ENCODE measurements at regions not wholly inside any gene's neighbourhood (a gene's known extent, or its start where the extent isn't known, plus 50 kb on each side); places are given as distances from the start of the nearest gene placed in this dataset.

- DNase-seq (ENCODE audit: low read depth), result no peak
Observed at GRCh38 chr4:67234296-67234695, 311.0 kb downstream of the CENPC start.

GRCh38 chr4:67229148-67229547, 316.2 kb downstream of the CENPC start:
- no peak for DNase-seq (ENCODE audit: low read depth)

- no peak for DNase-seq (ENCODE audit: low read depth)
Observed at GRCh38 chr4:67220861-67221260, 324.4 kb downstream of the CENPC start.

DNA sequence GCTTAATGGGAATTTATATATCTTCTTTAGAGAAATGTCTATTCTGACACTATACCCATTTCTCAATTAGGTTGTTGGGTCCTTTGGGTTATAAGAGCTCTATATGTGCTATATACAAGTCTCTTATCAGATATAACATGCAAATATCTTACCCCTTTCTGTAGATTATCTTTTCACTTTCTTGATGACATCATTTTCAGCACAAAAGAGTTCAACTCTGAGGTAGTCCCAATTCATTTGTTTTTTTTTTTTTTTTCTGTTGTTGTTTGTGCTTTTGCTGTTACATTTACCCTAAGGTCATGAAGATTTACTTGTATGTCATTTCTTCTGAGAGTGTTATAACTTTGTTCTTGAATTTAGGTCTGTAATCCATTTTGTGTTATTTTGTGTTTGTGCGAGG, 326.4 kb downstream of the CENPC start:
- DNase-seq (ENCODE audit: low read depth), result no peak

DNA sequence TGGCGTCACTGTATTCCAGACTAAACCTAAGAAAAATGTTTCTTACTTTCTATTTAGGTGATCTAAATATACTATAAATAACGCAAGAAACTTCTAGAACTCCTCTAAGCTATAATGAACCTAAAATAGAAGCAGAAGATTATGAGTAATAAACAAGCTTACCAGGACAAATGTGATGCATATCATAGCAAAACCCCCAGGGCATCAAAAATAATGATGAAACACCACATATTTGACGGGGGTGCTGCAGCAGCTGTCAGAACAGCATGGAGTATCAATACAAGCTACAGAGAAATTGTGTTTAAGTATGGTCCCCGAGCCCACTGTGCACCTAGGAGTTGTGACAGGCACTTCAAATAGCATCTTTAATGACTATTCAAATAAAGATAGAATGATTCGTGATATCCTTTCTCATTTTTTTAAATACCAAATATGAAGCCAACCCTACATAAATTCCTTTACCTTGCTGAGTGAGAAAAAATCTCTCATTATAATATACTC, 337.3 kb downstream of the CENPC start:
- DNase-seq (ENCODE audit: low read depth), result no peak

- no peak for DNase-seq (ENCODE audit: low read depth)
Observed at GRCh38 chr4:67204441-67204840, 340.9 kb downstream of the CENPC start.

- DNase-seq (ENCODE audit: low read depth), result no peak
Observed at GRCh38 chr4:67201334-67201733, 344.0 kb downstream of the CENPC start.

DNA sequence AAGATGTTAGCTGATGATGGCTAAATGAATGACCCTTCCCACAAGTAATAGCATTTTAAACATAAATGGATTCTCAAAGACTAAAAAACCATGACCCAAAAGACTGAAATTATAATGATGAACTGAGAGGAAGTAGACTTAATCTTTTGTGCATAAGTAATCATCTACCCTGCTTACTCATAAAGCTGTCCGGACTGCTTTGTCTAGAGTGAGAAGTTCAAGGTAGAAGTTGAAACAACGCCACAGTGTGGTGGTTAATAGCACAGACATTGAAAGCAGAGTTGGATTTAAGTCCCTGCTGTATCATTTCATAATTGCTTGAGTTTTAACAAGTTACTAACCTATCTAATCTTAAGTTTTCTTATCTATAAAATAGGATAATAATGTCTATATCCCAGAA, 346.6 kb downstream of the CENPC start:
- no peak for DNase-seq (ENCODE audit: low read depth)

- DNase-seq (ENCODE audit: low read depth), result no peak
Observed at GRCh38 chr4:67167849-67168248, 377.5 kb downstream of the CENPC start.

DNA sequence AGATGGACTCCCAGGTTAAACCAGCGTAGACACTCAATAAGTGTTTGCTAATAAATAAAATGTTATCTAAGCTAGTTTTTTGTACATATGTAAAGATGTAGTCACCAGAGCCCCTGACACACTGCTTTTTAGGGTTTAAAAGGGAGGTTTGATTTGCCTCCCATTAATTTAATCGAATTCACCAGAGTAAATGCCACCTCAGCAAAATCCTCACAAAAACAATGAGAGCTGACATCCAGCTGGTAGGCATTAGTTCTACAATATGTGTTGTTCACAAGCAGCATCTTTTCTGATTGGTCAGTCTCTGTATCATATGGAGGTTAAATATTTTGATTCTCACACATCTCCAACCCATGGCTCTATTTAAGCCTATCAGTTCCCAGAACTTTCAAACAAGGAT, 382.6 kb downstream of the CENPC start:
- no peak for DNase-seq (ENCODE audit: low read depth)

DNA sequence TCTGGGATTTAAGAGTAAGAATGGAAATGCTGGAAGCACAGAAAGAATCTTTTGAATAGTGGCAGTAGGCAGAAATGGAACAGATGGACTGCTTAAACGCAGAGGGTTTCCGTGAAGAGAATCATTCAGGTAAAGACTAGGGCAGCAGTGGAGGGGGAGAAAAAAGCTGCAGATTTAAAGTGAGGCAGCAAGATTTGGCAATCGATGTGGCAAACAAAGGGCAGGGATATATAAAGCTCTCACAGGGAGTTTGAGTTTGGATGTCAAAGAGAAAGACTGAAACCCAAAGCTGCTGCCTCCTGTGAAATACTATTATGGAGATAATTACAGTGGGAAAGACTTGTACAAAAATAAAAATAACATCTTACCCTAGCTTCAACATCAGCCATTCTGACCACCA, 384.0 kb downstream of the CENPC start:
- no peak for DNase-seq (ENCODE audit: low read depth)

DNA sequence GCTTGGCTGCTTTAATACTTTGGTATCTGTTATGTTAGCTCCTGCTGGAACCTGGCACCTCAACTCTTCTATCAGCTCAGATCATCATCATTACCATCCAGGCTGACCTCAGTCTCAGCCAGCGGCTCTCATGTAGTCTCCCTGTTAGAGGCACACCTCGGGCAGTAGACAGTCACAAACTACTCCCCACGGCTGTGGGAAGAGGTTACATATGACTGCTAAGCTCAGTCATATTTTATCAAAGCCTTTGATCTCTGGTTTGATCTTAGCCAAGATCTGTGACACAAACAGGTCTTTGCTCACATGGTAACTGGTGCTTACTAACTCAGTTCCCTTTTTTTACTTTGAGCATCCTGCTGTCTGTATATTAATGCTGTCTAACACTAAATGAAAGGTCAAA, 384.9 kb downstream of the CENPC start:
- DNase-seq (ENCODE audit: low read depth), result no peak

DNA sequence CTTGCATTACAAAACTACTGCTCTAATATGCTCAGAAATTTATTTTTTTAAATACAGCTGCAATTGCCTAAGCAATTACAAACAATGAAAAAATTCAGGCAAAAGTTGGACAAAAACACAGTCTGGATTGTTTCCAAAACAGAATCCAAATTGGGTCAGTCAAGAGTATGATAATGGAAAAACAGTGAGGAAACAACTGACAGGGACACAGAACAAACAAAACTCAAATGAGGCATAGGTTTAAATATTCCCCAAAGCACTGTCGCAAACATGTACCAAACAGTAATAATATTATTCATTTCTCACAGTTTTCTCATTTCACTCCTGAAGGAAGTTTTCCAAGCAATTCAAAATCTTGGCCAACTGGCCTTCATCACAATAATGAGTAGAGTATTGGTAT, 386.6 kb downstream of the CENPC start:
- no peak for DNase-seq (ENCODE audit: low read depth)

DNA sequence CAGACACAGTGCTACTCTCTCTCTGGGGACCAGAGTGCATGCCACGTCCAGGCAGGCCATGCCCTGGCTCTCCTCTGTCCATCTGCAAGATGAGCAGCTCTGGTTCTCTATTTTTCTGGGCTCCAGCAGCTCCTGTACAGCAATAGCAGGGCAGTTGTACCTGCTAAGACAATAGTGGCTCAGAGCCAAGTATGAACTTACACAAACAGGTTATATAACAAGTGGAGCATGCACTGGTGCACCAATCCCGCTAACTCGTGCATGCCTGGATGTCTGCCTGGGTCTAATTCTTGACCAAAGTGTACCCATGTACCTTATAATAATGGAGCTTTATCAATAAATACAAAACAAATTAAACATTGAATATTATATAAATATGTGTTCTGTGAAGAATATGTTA, 392.3 kb downstream of the CENPC start:
- no peak for DNase-seq (ENCODE audit: low read depth)

DNA sequence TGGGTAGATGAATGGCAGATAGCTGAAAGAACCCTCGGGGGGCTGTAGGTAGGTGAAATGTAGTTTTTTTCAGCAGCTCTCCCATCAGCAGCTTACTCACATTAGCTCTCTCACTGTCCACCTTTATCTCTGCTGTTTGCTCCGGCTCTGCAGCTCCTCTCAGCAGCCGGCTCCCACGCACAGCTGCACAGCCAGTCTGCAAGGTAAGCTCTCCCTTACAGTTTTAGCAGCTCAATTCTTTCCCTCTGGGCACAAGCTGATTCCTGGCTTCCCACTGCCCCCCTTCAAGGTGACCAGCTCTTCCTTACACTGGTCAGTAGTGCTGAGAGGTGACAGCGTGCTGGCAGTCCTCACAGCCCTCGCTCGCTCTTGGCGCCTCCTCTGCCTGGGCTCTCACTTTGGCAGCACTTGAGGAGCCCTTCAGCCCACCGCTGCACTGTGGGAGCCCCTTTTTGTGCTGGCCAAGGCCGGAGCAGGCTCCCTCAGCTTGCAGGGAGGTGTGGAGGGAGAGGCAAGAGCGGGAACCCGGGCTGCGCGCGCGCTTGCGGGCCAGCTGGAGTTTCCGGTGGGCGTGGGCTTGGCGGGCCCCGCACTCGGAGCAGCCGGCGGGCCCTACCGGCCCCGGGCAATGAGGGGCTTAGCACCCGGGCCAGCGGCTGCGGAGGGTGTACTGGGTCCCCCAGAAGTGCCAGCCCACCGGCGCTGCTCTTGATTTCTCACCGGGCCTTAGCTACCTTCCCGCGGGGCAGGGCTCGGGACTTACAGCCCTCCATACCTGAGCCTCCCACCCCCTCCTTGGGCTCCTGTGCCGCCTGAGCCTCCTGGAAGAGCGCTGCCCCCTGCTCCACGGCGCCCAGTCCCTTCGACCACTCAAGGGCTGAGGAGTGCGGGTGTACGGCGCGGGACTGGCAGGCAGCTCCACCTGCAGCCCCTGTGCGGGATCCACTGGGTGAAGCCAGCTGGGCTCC, 393.6 kb downstream of the CENPC start:
- no peak for DNase-seq (ENCODE audit: low read depth)

DNA sequence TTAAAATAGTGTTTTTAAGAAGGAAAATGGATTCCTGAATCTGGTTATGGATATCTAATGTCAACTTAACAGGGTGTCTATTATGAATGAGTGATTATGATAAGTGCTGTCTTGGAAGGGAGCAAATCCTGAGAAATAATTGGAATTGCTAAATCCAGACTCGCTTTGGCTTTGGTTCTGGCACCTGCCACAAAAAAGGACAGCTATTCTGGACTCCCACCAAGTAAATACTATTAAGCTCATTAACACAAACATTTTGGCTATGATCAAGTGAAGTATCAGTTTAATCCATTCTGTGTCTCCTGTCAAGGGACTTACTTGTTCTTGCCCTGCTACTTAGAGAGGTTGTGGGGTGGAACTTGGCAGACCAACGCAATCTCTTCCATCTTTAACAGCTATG, 403.7 kb downstream of the CENPC start:
- DNase-seq (ENCODE audit: low read depth), result no peak

GRCh38 chr4:67134616-67135015, 410.7 kb downstream of the CENPC start:
- no peak for DNase-seq (ENCODE audit: low read depth)

DNA sequence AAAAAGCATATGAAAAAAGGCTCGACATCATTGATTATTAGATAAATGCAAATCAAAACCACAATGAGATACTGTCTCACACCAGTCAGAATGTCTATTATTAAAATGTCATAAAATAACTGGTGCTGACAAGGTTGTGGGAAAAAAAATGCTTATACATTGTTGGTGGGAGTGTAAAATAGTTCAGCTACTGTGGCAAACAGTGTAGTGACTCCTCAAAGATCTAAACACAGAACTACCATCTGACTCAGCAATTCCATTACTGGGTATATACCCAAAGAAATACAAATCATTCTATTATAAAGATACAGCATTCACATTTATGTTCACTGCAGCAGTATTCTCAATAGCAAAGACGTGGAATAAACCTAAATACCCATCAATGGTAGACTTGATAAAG, 412.1 kb downstream of the CENPC start:
- no peak for DNase-seq (ENCODE audit: low read depth)

DNA sequence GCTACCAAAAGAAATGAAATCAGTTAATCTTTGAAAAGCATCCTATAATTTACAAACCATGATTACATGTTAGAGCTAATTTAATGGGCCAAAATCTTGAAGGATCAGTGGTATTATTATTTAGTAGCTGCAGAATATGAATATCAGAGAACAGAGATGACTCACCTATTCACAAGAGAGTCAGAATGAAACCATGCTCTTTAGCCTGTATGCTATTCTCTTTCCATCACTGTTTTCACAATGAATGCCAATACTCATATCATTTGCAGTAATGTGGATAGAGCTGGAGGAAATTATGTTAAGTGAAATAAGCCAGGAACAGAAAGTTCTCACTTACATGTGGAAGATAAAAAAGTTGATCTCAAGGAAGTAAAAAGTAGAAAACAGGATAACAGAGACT, 414.1 kb downstream of the CENPC start:
- DNase-seq (ENCODE audit: low read depth), result no peak

DNA sequence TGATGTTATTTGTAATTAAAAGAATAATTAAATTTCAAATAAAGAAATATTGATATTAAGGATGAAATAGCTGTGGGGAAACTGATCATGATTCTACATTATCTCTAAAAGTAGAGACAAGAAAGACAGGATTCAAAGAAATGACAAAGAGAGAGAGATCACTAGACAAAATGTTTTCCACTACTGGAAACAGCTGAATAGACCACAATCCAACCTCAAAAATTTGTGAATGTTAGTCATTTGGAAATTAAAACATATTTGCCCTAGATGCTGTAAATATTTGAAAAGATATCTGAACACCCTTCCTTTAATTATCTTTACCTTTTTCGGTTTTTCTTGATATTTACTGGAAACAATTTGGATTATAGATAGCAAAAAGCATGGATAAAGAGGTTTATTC, 414.9 kb downstream of the CENPC start:
- DNase-seq (ENCODE audit: low read depth), result no peak

GRCh38 chr4:67126570-67126969, 418.7 kb downstream of the CENPC start:
- no peak for DNase-seq (ENCODE audit: low read depth)

DNA sequence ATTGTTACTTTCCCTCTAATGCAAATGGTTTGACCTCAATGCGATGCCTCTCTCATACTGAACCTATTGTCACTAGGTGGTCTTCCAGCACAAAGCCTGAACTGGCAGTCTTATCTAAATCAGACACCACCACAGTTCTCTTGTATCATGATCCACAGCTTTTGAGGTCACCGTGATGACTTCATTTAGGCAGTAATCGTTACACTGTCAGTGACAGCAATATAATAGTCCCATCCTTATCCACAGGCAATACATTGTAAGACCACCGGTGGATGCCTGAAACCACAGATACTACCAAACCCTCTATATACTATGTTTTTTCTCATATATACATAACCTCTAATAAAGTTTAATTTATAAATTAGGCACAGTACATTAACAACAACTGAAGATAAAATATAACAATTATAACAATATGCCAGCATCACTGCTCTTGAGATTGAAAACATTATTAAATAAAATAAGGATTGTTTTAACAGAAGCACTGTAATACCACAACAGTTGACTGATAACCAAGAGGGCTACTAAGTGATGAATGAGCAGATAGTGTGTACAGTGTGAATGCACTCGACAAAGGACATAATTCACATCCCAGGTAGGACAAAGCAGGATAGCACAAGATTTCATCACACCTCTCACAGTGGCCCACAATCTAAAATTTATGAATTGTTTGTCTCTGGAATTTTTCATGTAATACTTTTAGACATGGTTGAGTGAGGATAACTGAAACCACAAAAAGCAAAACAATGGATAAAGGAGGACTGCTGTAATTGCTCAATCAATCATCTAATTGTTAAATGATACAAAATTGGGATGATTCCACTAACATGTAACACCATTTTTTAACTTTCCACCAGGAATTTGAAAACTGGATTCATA, 419.4 kb downstream of the CENPC start:
- DNase-seq (ENCODE audit: low read depth), result no peak

DNA sequence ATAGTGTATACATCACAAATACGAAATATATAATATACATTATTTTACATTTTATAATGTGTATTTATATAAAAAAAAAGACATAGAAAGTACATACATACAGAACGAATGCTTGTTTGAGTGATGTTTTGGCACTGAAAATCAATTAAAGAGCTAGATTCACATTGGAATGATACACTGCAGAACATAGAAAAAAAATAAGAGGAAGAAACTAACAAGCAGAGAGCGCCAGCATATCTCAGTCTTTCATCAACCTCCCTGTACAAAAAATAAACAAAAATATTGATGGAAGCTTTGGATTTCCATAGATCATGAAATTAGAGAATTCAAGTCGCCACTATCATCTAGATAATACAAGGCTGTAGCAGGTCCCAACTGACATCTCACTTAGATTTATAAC, 420.6 kb downstream of the CENPC start:
- DNase-seq (ENCODE audit: low read depth), result no peak
